Neural cell (in vitro differentiated cells): ENCODE measurements at regions not wholly inside any gene's neighbourhood (a gene's known extent, or its start where the extent isn't known, plus 50 kb on each side); places are given as distances from the start of the nearest gene placed in this dataset.

Experiments used
- H2AFZ ChIP-seq: fragments of 200-600, 300-800 bp; sonication (generic), shearing (Covaris generic); 2 replicates; pipeline ENCODE4 v1.6.0; 2014; ENCODE audit warnings: low read depth, mild to moderate bottlenecking, antibody characterized with exemption, low read length, moderate library complexity
- H3F3A ChIP-seq: fragments of 200-600 bp; shearing (Covaris generic); 2 replicates; pipeline ENCODE4 v1.6.1; 2016; ENCODE audit warnings: mild to moderate bottlenecking, moderate library complexity, mixed read lengths, antibody characterized with exemption, low read length; ENCODE audit not compliant: insufficient read depth, poor library complexity, severe bottlenecking
- H3K27ac ChIP-seq: fragments of 200-600, 300-800 bp; sonication (generic), shearing (Covaris generic); 2 replicates; pipeline ENCODE4 v1.5.1; 2014; ENCODE audit warnings: mild to moderate bottlenecking, low read length, moderate library complexity
- H3K27me3 ChIP-seq: fragments of 300-800, 200-600 bp; sonication (generic), shearing (Covaris generic); 2 replicates; pipeline ENCODE4 v1.6.0; 2014; ENCODE audit warnings: mild to moderate bottlenecking, low read depth, low read length, moderate library complexity; ENCODE audit not compliant: insufficient read depth
- H3K36me3 ChIP-seq: fragments of 300-800, 200-600 bp; sonication (generic), shearing (Covaris generic); 2 replicates; pipeline ENCODE4 v1.5.1; 2014; ENCODE audit warnings: mild to moderate bottlenecking, antibody characterized with exemption, low read length, moderate library complexity; ENCODE audit not compliant: insufficient read depth
- H3K4me2 ChIP-seq: fragments of 300-800, 200-600 bp; sonication (generic), shearing (Covaris generic); 2 replicates; pipeline ENCODE4 v1.6.0; 2014; ENCODE audit warnings: mild to moderate bottlenecking, low read length
- H3K4me3 ChIP-seq: fragments of 300-800, 200-600 bp; sonication (generic), shearing (Covaris generic); 2 replicates; pipeline ENCODE4 v1.5.1; 2014; ENCODE audit warnings: mild to moderate bottlenecking, low read length, moderate library complexity
- H3K79me2 ChIP-seq: fragments of 200-600 bp; shearing (Covaris generic); replicated peaks from 2 replicates; pipeline ENCODE4 v1.6.0; 2014; ENCODE audit warnings: mild to moderate bottlenecking, low read length, moderate library complexity; ENCODE audit not compliant: insufficient read depth
- H3K9ac ChIP-seq: fragments of 300-800, 200-600 bp; sonication (generic), shearing (Covaris generic); 2 replicates; pipeline ENCODE4 v1.6.1; 2016; ENCODE audit warnings: mild to moderate bottlenecking, low read length, mixed read lengths
- H3K9me2 ChIP-seq: fragments of 200-600 bp; shearing (Covaris generic); 2 replicates; pipeline ENCODE4 v1.6.1; 2016; ENCODE audit warnings: mild to moderate bottlenecking, low read length, mixed read lengths; ENCODE audit not compliant: insufficient read depth
- H3K9me3 ChIP-seq: fragments of 200-600, 300-800 bp; sonication (generic), shearing (Covaris generic); 2 replicates; pipeline ENCODE4 v1.6.1; 2016; ENCODE audit warnings: mild to moderate bottlenecking, mixed run types, low read length, moderate library complexity, mixed read lengths
- H4K20me1 ChIP-seq: fragments of 200-600 bp; shearing (Covaris generic); 2 replicates; pipeline ENCODE4 v1.6.1; 2016; ENCODE audit warnings: mild to moderate bottlenecking, mixed run types; ENCODE audit not compliant: insufficient read depth
- CTCF ChIP-seq: fragments of 450-650 bp; IDR thresholded peaks from 2 replicates; pipeline ENCODE4 v1.5.1; 2014; ENCODE audit warnings: antibody characterized with exemption, mild to moderate bottlenecking, moderate library complexity; ENCODE audit not compliant: poor library complexity, severe bottlenecking
- EP300 ChIP-seq: fragments of 450-650 bp; conservative IDR thresholded peaks from 2 replicates; pipeline ENCODE4 v1.6.1; 2014; ENCODE audit warnings: antibody characterized with exemption, mild to moderate bottlenecking, moderate library complexity; ENCODE audit not compliant: poor library complexity, severe bottlenecking
- EZH2 ChIP-seq: fragments of 200-600, 300-800 bp; shearing (Covaris generic), sonication (generic); IDR thresholded peaks from 2 replicates; pipeline ENCODE4 v1.6.1; 2014; ENCODE audit warnings: antibody characterized with exemption, low read length, borderline replicate concordance, mild to moderate bottlenecking; ENCODE audit not compliant: insufficient read depth, poor library complexity, severe bottlenecking
- MXI1 ChIP-seq: fragments of 450-650 bp; conservative IDR thresholded peaks from 2 replicates; pipeline ENCODE4 v1.6.1; 2014; ENCODE audit warnings: antibody characterized with exemption, mild to moderate bottlenecking; ENCODE audit not compliant: poor library complexity, severe bottlenecking
- POLR2AphosphoS5 ChIP-seq: IDR thresholded peaks from 2 replicates; pipeline ENCODE4 v1.6.1; 2012
- RAD21 ChIP-seq: fragments of 450-650 bp; conservative IDR thresholded peaks from 2 replicates; pipeline ENCODE4 v1.6.1; 2014; ENCODE audit warnings: antibody characterized with exemption, mild to moderate bottlenecking, moderate library complexity
- REST ChIP-seq: IDR thresholded peaks from 2 replicates; pipeline ENCODE4 v1.6.1; 2012; ENCODE audit warnings: borderline replicate concordance
- SMC3 ChIP-seq: fragments of 450-650 bp; conservative IDR thresholded peaks from 2 replicates; pipeline ENCODE4 v1.6.1; 2014; ENCODE audit warnings: antibody characterized with exemption, mild to moderate bottlenecking, moderate library complexity; ENCODE audit not compliant: poor library complexity
- TAF1 ChIP-seq: IDR thresholded peaks from 2 replicates; pipeline ENCODE4 v1.6.1; 2012; ENCODE audit warnings: low read depth

- Histone ChIP-seq H3F3A (no peaks in the 10 kb centered on the region), H3K9me3 (no peaks in the 10 kb centered on the region), H3K4me2 (no peak overlapping the region), H3K27me3 (no peaks in the 10 kb centered on the region), H3K27ac (peak overlapping the region; percentile 16), H3K9me2 (no peaks in the 10 kb centered on the region), H3K4me3 (no peak overlapping the region), H4K20me1 (no peaks in the 10 kb centered on the region), H3K36me3 (no peaks in the 10 kb centered on the region), H3K79me2 (no peaks in the 10 kb centered on the region), H3K9ac (no peak overlapping the region), H2AFZ (no peak overlapping the region)
- no peak for TF ChIP-seq EP300
- no peak for TF ChIP-seq TAF1
- TF ChIP-seq RAD21: no peak
- TF ChIP-seq EZH2: no peak
- TF ChIP-seq REST: no peak
- TF ChIP-seq POLR2AphosphoS5: no peak
- no peak for TF ChIP-seq CTCF
- no peak for TF ChIP-seq SMC3
Observed at GRCh38 chr5:67341478-67341877, 144.9 kb upstream of the CD180 start.

- Histone ChIP-seq H3K9me2 (no peaks in the 10 kb centered on the region), H3K36me3 (no peaks in the 10 kb centered on the region), H3F3A (no peaks in the 10 kb centered on the region), H3K9me3 (no peaks in the 10 kb centered on the region), H3K4me3 (no peak overlapping the region), H3K27ac (no peak overlapping the region), H3K79me2 (no peaks in the 10 kb centered on the region), H3K4me2 (no peak overlapping the region), H4K20me1 (no peaks in the 10 kb centered on the region), H3K27me3 (no peaks in the 10 kb centered on the region), H3K9ac (no peak overlapping the region), H2AFZ (no peak overlapping the region)
- TF ChIP-seq RAD21: no peak
Observed at GRCh38 chr5:67339219-67339767, 142.7 kb upstream of the CD180 start.

GRCh38 chr5:67338421-67338820 lies 141.8 kb upstream of the CD180 start:
- H3K9me2 ChIP-seq: no peaks in the 10 kb centered on the region
- H3F3A ChIP-seq: no peaks in the 10 kb centered on the region
- H3K4me2 ChIP-seq: no peak overlapping the region
- H3K79me2 ChIP-seq: no peaks in the 10 kb centered on the region
- H3K9me3 ChIP-seq: no peaks in the 10 kb centered on the region
- no peak overlapping the region for H3K27ac ChIP-seq
- H3K4me3 ChIP-seq: no peak overlapping the region
- H3K27me3 ChIP-seq: no peaks in the 10 kb centered on the region
- no peak overlapping the region for H2AFZ ChIP-seq
- TF ChIP-seq EZH2 (no peak), POLR2AphosphoS5 (no peak), SMC3 (no peak), TAF1 (no peak), REST (no peak), CTCF (no peak), MXI1 (no peak), EP300 (no peak), RAD21 (no peak)
- no peaks in the 10 kb centered on the region for H3K36me3 ChIP-seq
- no peaks in the 10 kb centered on the region for H4K20me1 ChIP-seq
- H3K9ac ChIP-seq: no peak overlapping the region
